ENCODE measurements at regions not wholly inside any gene's neighbourhood (a gene's known extent, or its start where the extent isn't known, plus 50 kb on each side); places are given as distances from the start of the nearest gene placed in this dataset.

DNA sequence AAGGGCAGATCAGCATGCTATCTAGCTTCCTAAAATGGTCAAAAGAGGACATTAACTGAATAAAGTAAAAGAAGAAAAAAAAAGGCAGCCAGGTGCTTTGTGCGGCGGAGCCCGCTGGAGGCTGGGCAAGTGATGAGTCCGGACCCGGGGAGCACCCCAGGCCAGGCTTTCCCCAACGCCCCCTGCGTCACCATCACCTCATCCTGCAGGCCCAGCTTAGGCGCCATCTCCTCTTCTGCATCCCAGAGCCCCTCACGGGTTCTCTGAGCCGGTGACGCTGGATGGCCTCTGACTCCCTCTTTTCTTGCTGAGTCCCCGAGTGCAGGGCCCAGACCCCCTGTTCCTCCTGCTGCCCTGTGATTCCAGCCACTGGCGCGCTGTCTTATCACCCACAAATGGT lies 250.1 kb downstream of the TBXT start:
- Histone ChIP-seq H3K4me1 (ENCODE audit: control insufficient read depth, insufficient read depth, low read length) (no peaks in the 10 kb centered on the region), H3K4me3 (ENCODE audit: low read depth, low read length) (no peak overlapping the region), H3K9ac (ENCODE audit: low read depth, low read length) (no peak overlapping the region), H3K9me3 (ENCODE audit: control insufficient read depth, insufficient read depth, low read length) (no peaks in the 10 kb centered on the region), H3K27me3 (ENCODE audit: control insufficient read depth, insufficient read depth, low read length) (no peaks in the 10 kb centered on the region), H3K36me3 (ENCODE audit: control insufficient read depth, insufficient read depth, low read length) (no peaks in the 10 kb centered on the region)

DNA sequence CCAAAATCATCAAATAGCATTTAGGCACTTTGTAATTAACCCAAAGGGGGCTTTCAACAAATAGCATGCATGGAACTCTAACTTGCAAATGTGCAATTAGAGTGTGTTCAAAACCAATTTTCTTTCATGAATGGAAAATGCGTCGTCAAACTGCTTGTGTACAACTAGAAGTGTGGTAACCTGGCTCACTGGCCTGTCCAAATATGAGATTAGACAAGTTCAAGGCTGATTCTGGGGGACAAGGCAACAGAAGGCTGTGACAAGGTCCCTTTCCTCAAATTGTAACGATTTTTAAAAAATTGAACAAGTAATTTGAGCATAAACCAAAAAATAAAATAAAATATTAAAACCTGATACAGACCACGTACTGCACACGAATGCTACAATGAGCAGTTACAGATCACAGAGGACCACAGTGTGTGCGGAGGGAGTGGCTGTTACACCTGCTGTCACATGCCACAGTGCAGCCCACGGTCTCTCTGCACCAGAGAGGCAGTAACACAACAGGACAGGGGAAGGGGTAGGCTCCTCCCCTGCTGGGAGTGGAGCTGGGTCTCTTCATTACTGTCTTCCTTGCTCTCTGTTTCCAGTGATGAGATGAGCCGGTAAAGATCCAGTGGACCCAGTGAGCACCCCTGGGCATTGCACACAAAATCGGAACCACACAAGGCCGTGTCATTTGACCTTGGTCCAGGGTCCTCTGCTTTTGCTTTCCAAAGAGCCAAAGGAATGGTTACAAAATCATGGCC lies 252.2 kb upstream of the PDE10A start:
- Histone ChIP-seq H3K4me3 (ENCODE audit: low read depth, low read length) (no peak overlapping the region), H3K9me3 (ENCODE audit: control insufficient read depth, insufficient read depth, low read length) (no peaks in the 10 kb centered on the region)

DNA sequence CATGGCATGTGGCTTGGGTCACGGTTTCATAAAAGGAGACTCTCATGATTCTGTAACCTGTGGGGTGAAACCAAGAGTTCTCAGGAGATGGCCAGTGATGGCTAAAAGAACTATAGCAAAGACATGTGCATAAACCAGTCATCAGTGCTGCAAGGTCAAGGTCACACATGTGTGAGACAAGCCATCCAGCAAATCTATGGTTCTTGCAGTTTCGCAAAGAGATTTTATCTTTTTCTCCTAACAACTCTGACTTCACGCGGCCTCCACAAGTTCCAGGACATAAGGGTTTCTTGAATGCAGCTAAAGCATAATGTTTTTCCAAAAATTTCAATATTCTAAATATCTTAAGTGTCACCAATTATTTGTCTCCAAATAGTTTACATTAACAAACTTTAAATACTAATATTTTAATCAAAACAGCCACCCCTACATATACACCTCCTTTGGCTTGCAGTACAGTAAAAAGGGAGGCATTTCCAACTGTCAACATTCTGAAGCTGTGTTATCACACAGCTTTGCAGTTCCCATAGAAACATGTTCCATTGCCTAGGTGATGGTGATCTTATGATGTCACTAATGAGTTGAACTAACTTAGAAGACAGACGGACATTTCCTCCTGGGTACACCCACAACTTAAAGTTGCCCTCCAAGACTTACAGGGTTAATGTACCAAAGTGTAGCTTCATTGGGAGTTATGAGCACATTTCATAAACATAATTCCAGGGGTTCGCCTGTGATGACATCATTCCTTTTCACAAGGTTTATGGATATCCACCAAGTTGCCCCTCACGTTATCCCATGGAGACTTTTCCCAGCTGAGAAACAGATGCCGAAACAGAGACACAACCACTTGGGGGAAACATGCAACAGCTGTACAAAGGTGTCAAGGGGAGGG lies 250.9 kb upstream of the PDE10A start:
- Histone ChIP-seq H3K4me1 (ENCODE audit: control insufficient read depth, insufficient read depth, low read length) (no peaks in the 10 kb centered on the region), H3K36me3 (ENCODE audit: control insufficient read depth, insufficient read depth, low read length) (no peaks in the 10 kb centered on the region), H3K4me3 (ENCODE audit: low read depth, low read length) (no peak overlapping the region), H3K9ac (ENCODE audit: low read depth, low read length) (no peak overlapping the region), H3K27me3 (ENCODE audit: control insufficient read depth, insufficient read depth, low read length) (no peaks in the 10 kb centered on the region), H3K9me3 (ENCODE audit: control insufficient read depth, insufficient read depth, low read length) (no peaks in the 10 kb centered on the region)

More for the DNA sequence above, 252.2 kb upstream of the PDE10A start:
- Histone ChIP-seq H3K27me3 (ENCODE audit: control insufficient read depth, insufficient read depth, low read length) (no peaks in the 10 kb centered on the region), H3K4me1 (ENCODE audit: control insufficient read depth, insufficient read depth, low read length) (no peaks in the 10 kb centered on the region), H3K36me3 (ENCODE audit: control insufficient read depth, insufficient read depth, low read length) (no peaks in the 10 kb centered on the region), H3K9ac (ENCODE audit: low read depth, low read length) (no peak overlapping the region)

DNA sequence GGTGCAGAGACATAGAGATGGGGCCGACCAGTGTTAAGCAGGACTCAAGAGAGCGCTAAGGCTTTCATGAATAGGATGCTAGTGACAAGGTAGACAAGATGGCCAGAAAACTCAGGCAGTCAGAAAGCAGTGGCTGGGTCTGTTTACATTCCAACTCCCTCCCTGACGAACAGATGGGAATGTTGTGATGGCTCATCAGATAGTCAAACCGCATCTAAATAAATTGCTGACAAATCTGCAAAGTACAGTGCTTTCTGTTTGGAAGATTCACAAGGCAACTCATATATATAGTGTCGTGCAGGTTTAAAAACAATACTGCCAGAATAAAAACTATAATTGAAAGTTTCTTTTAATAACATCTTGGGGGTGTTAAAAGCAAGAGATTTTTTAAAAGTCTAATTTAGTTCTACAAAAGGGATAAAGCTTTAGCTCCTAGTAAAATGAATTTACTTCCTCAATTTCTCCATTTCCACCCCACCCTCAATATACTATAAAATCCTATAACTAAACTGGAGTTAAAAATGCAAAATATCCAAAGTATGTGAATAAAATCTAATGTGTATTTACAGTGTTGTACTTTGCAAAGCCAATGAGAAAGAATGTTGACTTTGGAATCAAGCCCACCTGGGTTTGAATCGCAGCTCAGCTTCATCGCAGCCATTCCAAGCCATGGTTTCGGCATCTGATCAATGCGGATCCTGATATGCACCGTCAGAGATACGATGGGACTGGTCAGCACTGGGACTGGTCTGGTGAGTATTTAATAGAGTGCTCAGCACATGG lies 247.3 kb upstream of the PDE10A start:
- no peak overlapping the region for H3K4me3 ChIP-seq (ENCODE audit: low read depth, low read length)
- no peaks in the 10 kb centered on the region for H3K27me3 ChIP-seq (ENCODE audit: control insufficient read depth, insufficient read depth, low read length)
- no peaks in the 10 kb centered on the region for H3K36me3 ChIP-seq (ENCODE audit: control insufficient read depth, insufficient read depth, low read length)
- H3K4me1 ChIP-seq (ENCODE audit: control insufficient read depth, insufficient read depth, low read length) = no peaks in the 10 kb centered on the region
- H3K9ac ChIP-seq (ENCODE audit: low read depth, low read length) = no peak overlapping the region
- no peaks in the 10 kb centered on the region for H3K9me3 ChIP-seq (ENCODE audit: control insufficient read depth, insufficient read depth, low read length)

DNA sequence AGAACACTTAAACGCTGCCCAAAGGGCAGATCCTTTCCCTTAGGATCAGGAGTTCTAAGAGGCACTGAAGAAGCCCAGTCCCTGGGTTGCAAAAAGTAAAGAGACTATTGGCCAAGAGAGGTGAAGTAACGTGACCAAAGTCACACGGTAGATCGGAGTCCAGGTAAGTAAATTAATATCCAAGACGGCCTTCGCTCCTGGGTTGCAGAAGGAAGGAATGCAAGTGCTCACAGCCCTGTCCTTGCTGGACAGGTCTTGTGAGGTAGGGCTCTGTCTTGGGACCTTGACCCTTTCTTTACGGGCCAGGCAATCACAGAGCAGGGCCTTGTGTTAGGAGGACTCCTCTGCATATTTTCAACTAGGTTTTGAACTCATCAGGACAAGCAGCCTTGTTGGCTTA lies 243.7 kb upstream of the PDE10A start:
- Histone ChIP-seq H3K27me3 (ENCODE audit: control insufficient read depth, insufficient read depth, low read length) (no peaks in the 10 kb centered on the region), H3K4me1 (ENCODE audit: control insufficient read depth, insufficient read depth, low read length) (no peaks in the 10 kb centered on the region), H3K9me3 (ENCODE audit: control insufficient read depth, insufficient read depth, low read length) (no peaks in the 10 kb centered on the region), H3K36me3 (ENCODE audit: control insufficient read depth, insufficient read depth, low read length) (no peaks in the 10 kb centered on the region), H3K4me3 (ENCODE audit: low read depth, low read length) (no peak overlapping the region), H3K9ac (ENCODE audit: low read depth, low read length) (no peak overlapping the region)

DNA sequence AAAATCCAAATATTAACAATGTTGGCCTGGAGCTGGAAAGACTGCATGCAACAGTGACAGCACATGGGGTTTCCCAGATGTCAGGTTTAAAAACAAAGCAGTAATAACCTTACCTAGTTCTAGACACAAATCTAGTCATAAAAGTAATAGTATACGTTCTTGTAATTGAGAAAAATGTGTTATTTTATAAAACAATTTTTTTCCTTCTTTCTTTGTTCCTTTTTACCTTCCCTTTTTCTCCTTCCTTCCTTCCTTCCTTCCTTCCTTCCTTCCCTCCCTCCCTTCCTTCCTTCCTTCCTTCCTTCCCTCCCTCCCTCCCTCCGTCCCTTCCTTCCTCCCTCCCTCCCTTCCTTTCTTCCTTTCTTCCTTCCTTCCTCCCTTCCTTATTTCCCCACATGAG lies 242.7 kb upstream of the PDE10A start:
- no peaks in the 10 kb centered on the region for H3K36me3 ChIP-seq (ENCODE audit: control insufficient read depth, insufficient read depth, low read length)
- H3K4me1 ChIP-seq (ENCODE audit: control insufficient read depth, insufficient read depth, low read length) = no peaks in the 10 kb centered on the region
- no peak overlapping the region for H3K9ac ChIP-seq (ENCODE audit: low read depth, low read length)
- no peaks in the 10 kb centered on the region for H3K27me3 ChIP-seq (ENCODE audit: control insufficient read depth, insufficient read depth, low read length)
- no peaks in the 10 kb centered on the region for H3K9me3 ChIP-seq (ENCODE audit: control insufficient read depth, insufficient read depth, low read length)
- H3K4me3 ChIP-seq (ENCODE audit: low read depth, low read length) = no peak overlapping the region

DNA sequence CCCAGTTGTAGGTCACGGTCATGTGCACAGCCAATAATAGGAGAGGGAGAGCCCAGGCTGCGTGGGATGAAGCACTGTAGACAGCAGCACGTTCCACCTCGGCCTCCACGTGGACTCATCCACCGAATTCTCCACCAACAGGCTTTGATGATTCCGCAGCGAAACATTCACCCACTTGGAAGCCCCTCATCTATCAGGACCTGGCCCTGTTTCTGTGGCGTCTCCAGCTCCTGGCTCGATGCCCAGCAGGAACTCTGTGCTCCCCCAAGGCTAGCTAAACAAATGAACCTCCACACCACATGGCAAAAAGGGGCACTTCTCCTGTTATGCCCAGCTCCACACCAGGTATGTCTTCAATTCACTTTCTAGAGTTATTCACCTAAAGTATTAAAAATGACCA lies 237.9 kb upstream of the PDE10A start:
- Histone ChIP-seq H3K9me3 (ENCODE audit: control insufficient read depth, insufficient read depth, low read length) (no peaks in the 10 kb centered on the region), H3K27me3 (ENCODE audit: control insufficient read depth, insufficient read depth, low read length) (no peaks in the 10 kb centered on the region), H3K9ac (ENCODE audit: low read depth, low read length) (no peak overlapping the region), H3K4me1 (ENCODE audit: control insufficient read depth, insufficient read depth, low read length) (no peaks in the 10 kb centered on the region), H3K4me3 (ENCODE audit: low read depth, low read length) (no peak overlapping the region), H3K36me3 (ENCODE audit: control insufficient read depth, insufficient read depth, low read length) (no peaks in the 10 kb centered on the region)

DNA sequence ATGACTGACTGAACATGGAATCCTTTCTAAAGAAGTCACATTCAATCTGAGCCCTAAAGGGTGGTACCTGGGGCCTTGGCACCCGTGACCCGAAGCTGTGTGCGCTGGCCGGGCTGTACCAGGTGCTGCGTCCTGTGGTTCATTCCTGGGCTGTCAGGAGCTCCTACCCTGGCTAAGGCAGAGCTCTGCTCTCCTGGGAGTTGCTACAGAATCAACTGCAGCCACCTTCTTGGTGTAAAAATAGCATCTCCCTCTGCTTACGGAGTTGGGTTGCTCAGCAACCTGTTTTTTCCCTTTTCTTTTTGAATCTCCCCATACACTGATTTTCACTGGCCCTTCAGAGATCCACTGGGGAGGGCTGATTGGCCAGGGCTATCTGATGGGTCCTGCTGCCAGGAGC lies 236.6 kb upstream of the PDE10A start:
- H3K27me3 ChIP-seq (ENCODE audit: control insufficient read depth, insufficient read depth, low read length) = no peaks in the 10 kb centered on the region

DNA sequence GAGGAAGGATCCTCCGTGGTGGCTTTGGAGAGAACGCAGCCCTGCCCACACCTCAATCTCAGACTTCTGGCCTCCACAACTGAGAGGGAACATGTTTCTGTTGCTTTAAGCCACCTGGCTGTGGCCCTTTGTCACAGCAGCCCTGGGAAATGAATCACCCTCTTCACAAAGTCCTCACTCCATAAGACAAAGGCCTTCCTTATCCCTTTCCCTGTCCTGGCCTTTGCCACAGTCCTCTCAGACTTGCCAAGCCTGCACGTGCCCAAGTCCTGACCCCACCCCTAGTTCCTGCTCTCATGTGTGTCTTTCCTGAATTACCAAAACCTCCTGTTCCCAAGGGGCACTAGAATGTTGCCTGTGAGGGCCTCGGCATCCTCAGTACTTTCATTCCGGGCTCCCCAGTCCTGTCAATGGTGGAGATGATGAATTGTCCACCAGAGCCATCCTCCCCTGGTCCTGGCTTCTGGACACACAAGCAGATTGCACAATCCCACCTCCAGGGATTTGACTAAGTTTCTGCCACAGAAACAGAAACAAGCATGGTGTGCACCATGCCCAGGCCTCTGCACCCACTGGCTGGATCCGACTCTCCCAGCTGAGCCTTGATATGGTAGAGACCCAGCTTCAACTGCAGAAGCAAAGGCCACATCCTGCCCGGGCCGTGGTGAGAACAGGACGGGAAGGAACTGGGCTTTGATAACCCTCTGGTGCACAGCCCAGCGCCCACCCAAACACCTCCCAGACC lies 232.6 kb upstream of the PDE10A start:
- Histone ChIP-seq H3K36me3 (ENCODE audit: control insufficient read depth, insufficient read depth, low read length) (no peaks in the 10 kb centered on the region), H3K4me3 (ENCODE audit: low read depth, low read length) (no peak overlapping the region), H3K9ac (ENCODE audit: low read depth, low read length) (no peak overlapping the region), H3K4me1 (ENCODE audit: control insufficient read depth, insufficient read depth, low read length) (no peaks in the 10 kb centered on the region), H3K9me3 (ENCODE audit: control insufficient read depth, insufficient read depth, low read length) (no peaks in the 10 kb centered on the region), H3K27me3 (ENCODE audit: control insufficient read depth, insufficient read depth, low read length) (peaks cover 14% of the 10 kb centered on the region)

More for the DNA sequence above, 236.6 kb upstream of the PDE10A start:
- Histone ChIP-seq H3K36me3 (ENCODE audit: control insufficient read depth, insufficient read depth, low read length) (no peaks in the 10 kb centered on the region), H3K9me3 (ENCODE audit: control insufficient read depth, insufficient read depth, low read length) (no peaks in the 10 kb centered on the region), H3K9ac (ENCODE audit: low read depth, low read length) (no peak overlapping the region), H3K4me3 (ENCODE audit: low read depth, low read length) (no peak overlapping the region), H3K4me1 (ENCODE audit: control insufficient read depth, insufficient read depth, low read length) (no peaks in the 10 kb centered on the region)

DNA sequence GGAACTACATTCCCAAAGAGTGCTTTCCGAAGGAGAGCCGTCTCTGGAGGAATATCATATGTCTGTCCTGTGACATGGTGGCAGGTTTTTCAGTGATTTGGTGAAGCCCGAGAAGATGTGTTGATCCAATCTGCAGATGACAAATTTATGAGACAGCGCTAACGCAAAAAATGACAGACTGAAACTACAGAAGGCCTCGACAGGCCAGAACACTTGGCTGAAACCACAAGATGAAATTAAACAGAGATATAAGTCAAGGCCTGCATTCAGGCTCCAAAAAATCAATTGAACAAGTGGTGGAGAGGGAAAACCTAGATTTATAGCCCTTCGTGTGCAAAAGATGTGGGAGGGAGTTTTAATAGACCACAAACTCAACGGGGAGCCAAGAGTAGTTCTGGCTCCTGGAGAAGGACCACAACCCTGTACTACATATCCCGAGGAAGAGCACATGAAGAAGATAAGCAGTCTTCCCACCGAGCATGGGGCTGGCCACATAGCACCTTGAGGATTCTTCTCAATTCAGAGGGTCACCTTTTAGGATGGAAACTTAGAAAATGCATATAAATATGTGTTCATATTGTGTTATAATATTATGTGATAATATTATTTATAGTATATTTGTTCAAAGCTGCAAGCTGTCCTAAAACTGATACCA lies 231.3 kb upstream of the PDE10A start:
- no peak overlapping the region for H3K9ac ChIP-seq (ENCODE audit: low read depth, low read length)
- no peaks in the 10 kb centered on the region for H3K4me1 ChIP-seq (ENCODE audit: control insufficient read depth, insufficient read depth, low read length)
- peaks cover 23% of the 10 kb centered on the region for H3K27me3 ChIP-seq (ENCODE audit: control insufficient read depth, insufficient read depth, low read length)
- no peaks in the 10 kb centered on the region for H3K9me3 ChIP-seq (ENCODE audit: control insufficient read depth, insufficient read depth, low read length)
- H3K4me3 ChIP-seq (ENCODE audit: low read depth, low read length) = no peak overlapping the region
- H3K36me3 ChIP-seq (ENCODE audit: control insufficient read depth, insufficient read depth, low read length) = no peaks in the 10 kb centered on the region

DNA sequence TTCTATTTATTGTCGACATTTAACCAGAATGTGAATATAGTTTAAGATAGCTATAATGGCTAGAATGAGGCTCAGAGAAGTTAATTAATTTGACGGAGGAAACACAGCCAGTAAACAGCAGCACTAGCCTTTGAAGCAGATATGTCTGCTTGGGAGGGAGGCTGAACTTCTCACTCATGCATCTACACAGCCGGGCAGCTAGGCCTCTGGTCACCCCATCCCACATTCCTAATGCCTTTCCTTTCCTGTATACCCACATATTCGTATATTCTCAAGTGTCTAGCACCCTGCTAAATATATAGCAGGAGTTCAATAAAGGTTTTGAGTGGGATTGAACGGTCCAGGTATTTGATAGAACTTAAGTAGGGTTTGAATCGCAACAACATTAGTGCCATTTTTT lies 230.4 kb upstream of the PDE10A start:
- Histone ChIP-seq H3K4me3 (ENCODE audit: low read depth, low read length) (no peak overlapping the region), H3K9ac (ENCODE audit: low read depth, low read length) (no peak overlapping the region), H3K9me3 (ENCODE audit: control insufficient read depth, insufficient read depth, low read length) (no peaks in the 10 kb centered on the region), H3K4me1 (ENCODE audit: control insufficient read depth, insufficient read depth, low read length) (no peaks in the 10 kb centered on the region), H3K36me3 (ENCODE audit: control insufficient read depth, insufficient read depth, low read length) (no peaks in the 10 kb centered on the region), H3K27me3 (ENCODE audit: control insufficient read depth, insufficient read depth, low read length) (peaks cover 28% of the 10 kb centered on the region)
